NOMO-1 treated with DMSO at 0.1 percent for 48 hours (cell line): ENCODE measurements at regions not wholly inside any gene's neighbourhood (a gene's known extent, or its start where the extent isn't known, plus 50 kb on each side); places are given as distances from the start of the nearest gene placed in this dataset.
"Not testable (repeated sequence)": the region's sequence is repeated elsewhere in the genome, so short reads cannot be mapped to it uniquely, and the experiment has no call there.

ENCODE experiments used
- DNase-seq: peaks from one replicate; lab custom pipeline; 2025; ENCODE audit not compliant: unreplicated experiment; lab: John Stamatoyannopoulos, UW

- no peak for DNase-seq
Observed at GRCh38 chr13:73324842-73325722, 266.3 kb downstream of the KLF5 start.

DNA sequence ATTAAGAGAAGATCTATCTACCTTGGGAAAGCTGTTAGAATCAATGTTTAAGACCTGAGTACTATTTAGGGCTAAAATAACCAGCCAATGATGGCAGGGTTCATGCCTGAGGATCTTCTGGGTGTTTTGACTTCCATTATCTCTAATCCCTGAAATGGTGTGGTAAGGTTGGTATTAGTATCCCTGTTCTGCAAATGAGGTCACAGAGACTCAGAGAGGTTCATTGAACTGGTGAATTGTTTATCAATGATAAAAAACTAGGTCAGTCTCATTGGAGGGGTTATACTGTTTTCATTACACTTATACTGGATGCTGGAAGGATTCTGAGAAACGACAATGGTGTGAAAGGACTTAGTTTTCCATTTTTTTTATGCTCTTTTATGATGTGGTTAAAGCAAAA, 264.8 kb downstream of the KLF5 start:
- DNase-seq = no peak

DNA sequence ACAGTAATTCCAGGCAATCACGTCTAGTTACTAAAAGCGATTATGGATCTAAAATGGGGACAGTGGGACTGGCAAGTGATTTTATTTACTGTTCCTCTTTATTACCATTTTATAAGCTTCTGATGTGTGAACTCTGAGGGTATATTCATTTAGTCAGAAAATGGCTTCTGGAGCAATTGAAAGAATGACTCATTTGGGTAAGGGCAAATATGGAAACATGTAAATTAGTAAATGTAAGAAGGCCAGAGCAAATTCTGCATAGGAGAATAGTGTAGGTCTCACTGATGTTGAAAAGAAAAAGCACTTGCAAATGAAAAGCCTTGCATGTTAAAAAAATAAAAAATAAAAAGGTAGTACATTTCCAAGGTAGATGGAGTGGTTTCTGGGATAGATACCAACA, 262.2 kb downstream of the KLF5 start:
- DNase-seq = no peak

DNA sequence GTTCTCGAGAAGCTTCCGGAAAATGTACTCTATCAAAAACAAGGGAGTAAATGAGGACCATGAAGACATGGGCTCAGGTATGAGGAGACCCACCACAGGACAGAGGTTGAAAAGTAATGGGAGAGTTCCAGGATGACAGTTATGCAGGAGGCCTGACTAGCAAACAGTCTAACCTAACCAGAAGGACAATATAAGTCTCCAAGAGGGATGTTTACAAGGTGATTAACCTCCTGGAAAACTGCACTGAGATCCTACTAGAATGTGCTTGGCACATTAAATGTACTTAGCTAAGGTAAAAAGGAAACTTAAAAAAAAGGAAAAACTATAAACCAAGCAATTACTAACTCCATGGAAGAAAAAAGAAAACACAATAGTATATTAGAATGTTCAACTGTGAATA, 258.3 kb downstream of the KLF5 start:
- DNase-seq = no peak

- DNase-seq = no peak
Observed at GRCh38 chr13:73310366-73310765, 251.6 kb downstream of the KLF5 start.

DNA sequence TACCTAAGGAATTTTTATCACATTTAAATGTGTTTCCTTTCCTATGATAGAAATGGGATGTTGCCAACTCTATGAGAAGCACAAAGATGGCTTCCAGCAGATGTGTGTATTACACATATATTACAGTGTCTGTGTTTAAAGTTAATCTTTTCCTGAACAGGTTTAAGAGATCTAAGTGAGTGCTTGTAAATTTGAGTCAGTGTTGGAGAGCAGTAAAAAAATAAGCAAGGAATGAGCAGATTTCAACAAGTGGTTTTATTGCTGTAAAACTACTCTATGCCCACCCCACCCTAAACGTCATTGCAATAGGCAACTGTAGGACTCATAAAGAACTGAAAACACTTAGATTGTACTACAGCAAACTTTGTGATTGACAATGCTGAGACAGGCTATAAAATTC, 248.7 kb downstream of the KLF5 start:
- DNase-seq = no peak

GRCh38 chr13:73306688-73307087, 247.9 kb downstream of the KLF5 start:
- DNase-seq = no peak

DNA sequence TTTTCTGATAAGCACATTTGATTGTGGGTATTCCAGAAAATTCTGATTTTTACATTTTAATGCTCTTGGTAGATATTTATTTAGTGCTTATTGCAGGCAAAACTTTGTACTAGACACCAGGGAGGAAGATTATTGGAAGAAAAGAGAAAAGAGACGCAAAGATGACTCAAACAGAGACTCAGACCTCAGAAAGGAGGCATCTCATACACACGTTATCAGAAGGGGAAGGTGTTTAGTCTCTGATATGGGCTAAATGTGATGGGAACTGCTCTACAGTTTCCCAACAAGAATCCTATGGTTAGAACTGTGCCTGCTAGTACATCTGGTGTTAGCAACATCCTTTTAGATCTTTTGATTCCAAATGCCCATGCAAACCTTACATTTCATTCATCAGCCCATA, 245.6 kb downstream of the KLF5 start:
- no peak for DNase-seq

GRCh38 chr13:73303851-73304250, 245.0 kb downstream of the KLF5 start:
- DNase-seq = no peak

DNA sequence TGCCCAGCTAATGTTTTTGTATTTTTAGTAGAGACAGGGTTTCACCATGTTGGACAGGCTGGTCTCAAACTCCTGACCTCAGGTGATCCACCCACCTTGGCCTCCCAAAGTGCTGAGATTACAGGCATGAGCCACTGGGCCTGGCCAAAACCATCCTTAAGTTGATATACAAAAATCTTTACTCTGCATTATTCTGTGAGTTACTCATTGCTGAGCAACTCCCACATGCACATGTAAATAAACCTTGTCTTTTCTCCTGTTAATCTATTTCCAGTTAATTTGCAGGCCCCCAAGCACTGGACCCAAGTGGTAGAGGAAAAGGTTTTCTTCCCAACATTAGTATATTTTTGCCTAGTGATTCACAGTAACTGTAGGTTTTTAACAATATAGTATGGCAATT, 242.8 kb downstream of the KLF5 start:
- not testable (repeated sequence) for DNase-seq

- no peak for DNase-seq
Observed at GRCh38 chr13:73300718-73301425, 242.1 kb downstream of the KLF5 start.

DNA sequence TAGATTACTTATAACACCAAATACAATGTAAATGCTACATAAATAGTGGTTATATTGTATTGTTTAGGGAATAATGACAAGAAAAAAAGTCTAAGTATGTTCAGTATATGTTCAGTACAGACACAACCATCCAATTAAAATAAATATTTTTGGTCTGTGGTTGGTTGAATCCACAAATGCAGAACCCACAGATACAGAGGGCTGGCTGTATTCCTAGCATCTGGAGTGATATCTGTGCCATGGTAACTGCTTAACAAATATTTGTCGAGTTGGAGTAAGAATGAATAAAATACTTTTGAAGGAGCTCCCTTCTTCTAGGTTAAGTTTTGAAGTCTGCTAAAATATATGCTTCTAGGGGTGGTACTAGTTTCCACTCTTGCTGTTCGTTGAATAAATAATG, 241.0 kb downstream of the KLF5 start:
- no peak for DNase-seq

- no peak for DNase-seq
Observed at GRCh38 chr13:73293913-73294523, 235.2 kb downstream of the KLF5 start.

DNA sequence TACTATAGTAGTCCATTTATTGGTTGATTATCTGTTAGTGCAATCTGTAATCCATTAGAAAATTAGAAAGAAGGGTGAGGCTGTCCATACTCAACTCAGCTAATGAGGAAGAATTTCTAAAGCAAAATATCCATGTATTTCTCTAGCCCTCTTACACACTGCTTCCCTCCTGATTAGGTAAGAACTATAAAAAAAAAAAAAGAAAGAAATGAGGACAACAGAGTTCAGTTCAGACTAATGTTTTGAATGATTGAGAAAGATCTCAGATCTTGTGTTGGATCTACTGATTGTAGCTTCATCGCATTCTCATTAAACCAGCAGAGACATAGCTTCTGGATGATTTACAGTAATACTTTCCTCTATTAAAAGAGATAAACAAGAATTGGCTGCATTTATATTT, 233.3 kb downstream of the KLF5 start:
- no peak for DNase-seq

- no peak for DNase-seq
Observed at GRCh38 chr13:73290844-73291243, 232.0 kb downstream of the KLF5 start.

- no peak for DNase-seq
Observed at GRCh38 chr13:73288596-73288995, 229.8 kb downstream of the KLF5 start.

GRCh38 chr13:73287831-73288230, 229.0 kb downstream of the KLF5 start:
- no peak for DNase-seq

DNA sequence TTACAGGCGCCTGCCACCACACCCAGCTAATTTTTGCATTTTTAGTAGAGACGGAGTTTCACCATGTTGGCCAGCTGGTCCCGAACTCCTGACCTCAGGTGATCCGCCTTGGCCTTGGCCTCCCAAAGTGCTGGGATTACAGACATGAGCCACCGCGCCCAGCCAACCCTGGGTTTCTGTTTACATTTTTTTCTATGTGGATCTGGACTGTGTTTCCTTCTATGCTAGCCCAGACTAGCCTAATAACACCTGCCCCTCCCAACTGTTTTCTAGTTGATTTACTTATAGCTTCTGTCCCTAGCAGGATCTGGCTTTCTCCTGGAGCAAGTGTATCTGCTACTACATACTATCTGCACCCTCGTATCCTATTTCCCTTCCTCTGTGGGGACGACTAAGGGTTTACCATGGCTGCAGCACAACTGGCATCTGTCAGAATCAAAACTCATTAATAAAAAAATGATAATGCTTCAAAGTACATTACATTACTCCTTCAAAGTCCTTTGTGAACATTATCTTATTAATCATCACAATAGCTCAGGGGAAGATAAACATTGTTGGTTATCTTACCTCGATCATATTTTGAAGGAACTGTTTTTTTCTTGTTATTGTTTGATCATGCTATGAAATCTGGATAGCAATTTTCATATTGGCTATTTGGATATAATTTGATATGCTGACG, 228.3 kb downstream of the KLF5 start:
- DNase-seq = no peak

DNA sequence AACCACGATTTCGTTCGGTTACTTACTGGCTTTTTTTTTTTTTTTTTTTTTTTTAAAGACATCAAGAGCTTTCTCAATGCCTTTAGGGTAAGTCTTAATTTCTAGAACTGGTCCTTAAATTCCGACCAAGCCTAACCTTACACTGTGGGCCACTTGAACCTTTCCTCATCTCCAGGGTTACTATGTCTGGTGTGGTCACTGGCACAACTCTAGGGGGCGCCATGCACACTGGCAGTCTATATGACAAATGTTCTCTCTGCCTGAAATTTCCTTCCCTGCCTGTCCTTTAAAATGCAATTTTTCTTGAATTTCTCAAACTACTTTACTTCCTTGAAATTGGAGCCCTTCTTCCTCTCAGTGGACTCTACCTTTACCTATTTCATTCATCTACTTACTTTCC, 227.4 kb downstream of the KLF5 start:
- DNase-seq = no peak

DNA sequence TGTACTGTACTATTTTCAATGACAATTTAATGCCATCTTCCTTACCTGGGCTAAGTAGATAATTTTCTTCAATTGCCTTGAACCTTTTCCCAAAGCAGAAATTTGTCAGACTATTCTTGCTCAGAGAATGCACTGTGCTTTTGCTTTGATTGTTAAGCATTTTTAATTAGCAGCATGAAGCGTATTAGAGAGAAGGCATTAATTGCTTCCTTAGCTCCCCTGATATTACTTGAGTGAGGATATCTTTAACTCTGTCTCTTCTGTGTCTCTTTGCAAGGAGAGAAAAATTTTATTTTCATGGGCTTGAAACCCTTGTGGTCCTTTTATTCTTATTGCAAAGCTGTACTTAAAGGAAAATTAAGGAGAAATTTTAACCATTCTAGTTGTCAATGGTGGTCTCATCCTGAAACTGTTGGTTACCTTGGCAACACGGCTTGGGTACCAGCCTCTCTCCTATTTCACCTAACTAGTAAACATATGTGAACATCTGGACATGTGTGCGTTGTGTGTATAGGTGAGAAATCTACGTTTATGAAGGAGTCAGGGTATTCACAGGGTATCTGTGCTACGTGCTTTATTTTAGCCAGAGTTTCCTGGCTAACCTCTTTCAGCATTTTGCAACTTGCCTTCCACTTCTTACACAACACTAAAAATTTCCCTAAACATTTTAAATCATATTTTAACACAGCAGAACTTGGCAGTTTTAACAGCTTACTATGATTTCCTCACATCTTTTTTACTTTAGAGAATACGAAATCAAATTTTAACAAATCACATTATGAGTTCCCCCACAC, 225.5 kb downstream of the KLF5 start:
- DNase-seq = no peak

- no peak for DNase-seq
Observed at GRCh38 chr13:73283636-73284035, 224.8 kb downstream of the KLF5 start.
